ENCODE measurements at regions not wholly inside any gene's neighbourhood (a gene's known extent, or its start where the extent isn't known, plus 50 kb on each side); places are given as distances from the start of the nearest gene placed in this dataset.

DNA sequence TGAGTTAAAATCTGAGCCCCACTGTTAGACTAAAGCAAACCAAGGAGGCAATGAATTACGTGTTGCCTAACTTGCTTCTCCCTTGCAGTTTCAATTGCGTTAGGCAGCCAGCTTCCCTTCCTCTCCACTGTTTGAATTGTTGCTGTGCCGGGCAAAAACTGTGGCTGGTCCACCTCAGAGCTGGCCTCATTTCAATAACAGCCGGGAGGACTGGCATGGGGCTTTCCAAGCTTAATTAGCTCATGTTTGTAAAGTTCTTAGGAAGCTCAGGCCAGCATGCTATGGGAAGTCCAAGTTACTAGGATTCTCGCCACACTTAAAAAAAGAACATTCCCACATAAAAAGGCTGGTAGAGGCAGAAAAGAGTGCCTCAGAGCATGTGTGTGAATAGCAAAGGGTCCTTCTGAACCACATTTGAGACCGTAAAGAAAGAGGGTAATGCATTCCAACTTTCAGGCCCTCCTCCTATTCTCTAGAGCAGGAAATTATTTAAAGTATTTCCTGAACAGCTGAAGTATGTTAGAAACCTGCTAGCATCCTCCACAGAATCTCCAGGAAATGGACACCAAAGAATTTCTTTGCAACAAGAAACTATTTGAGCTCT, 79.0 kb upstream of the SMURF2 start:
- peaks cover 24% of the 10 kb centered on the region for H3K4me1 ChIP-seq (ENCODE audit: insufficient read depth, low read length)
- H3K9me3 ChIP-seq (ENCODE audit: low read length): no peaks in the 10 kb centered on the region
- POLR2A ChIA-PET: interaction anchor here (1.3 kb wide), 1 partner anchor 33 kb away, joined by 5 read pairs; no protein-coding TSS in a partner anchor
- ATAC-seq: no peak
- WGBS (ENCODE audit: low lambda C conversion rate): 19% methylated on average over 6 of the region's 6 CpGs
- H3K36me3 ChIP-seq (replicated peaks in 1 of 2; ENCODE audit: control insufficient read depth in 1 of 2, insufficient read depth in 2 of 2, low read length in 2 of 2): no peaks in the 10 kb centered on the region
- FAIRE-seq: no peak
- H3K27ac ChIP-seq (ENCODE audit: extremely low read length, insufficient read depth, low read length): no peak overlapping the region
- no peaks in the 10 kb centered on the region for H3K79me2 ChIP-seq (ENCODE audit: insufficient read depth, low read length)
- no TSS peak for BruUV-seq (replicated peaks)
- H4K20me1 ChIP-seq (ENCODE audit: insufficient read depth, low read length): no peaks in the 10 kb centered on the region
- no peak for DNase-seq (ENCODE audit: low spot score)
- no peak for TF ChIP-seq FUBP1 (CRISPR knock-in tag; IDR thresholded peaks at IDR 0.05; ENCODE audit: borderline replicate concordance)
- TF ChIP-seq ZNF558 (CRISPR knock-in tag; IDR thresholded peaks at IDR 0.05; ENCODE audit: borderline replicate concordance): no peak
- no peak for TF ChIP-seq CC2D1A (CRISPR knock-in tag; IDR thresholded peaks at IDR 0.05)
- TF ChIP-seq, protein P1, sequence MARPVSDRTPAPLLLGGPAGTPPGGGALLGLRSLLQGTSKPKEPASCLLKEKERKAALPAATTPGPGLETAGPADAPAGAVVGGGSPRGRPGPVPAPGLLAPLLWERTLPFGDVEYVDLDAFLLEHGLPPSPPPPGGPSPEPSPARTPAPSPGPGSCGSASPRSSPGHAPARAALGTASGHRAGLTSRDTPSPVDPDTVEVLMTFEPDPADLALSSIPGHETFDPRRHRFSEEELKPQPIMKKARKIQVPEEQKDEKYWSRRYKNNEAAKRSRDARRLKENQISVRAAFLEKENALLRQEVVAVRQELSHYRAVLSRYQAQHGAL (CRISPR knock-in tag; IDR thresholded peaks at IDR 0.05; ENCODE audit: not compliant biosample characterization): no peak
- TF ChIP-seq EZH2 (conservative IDR thresholded peaks at IDR 0.05; ENCODE audit: low read depth, low read length): no peak
- TF ChIP-seq KLF6 (CRISPR knock-in tag; IDR thresholded peaks at IDR 0.05): no peak
- TF ChIP-seq SP5 (CRISPR knock-in tag; IDR thresholded peaks at IDR 0.05; ENCODE audit: borderline replicate concordance, low read depth): no peak
- TF ChIP-seq, protein P2, sequence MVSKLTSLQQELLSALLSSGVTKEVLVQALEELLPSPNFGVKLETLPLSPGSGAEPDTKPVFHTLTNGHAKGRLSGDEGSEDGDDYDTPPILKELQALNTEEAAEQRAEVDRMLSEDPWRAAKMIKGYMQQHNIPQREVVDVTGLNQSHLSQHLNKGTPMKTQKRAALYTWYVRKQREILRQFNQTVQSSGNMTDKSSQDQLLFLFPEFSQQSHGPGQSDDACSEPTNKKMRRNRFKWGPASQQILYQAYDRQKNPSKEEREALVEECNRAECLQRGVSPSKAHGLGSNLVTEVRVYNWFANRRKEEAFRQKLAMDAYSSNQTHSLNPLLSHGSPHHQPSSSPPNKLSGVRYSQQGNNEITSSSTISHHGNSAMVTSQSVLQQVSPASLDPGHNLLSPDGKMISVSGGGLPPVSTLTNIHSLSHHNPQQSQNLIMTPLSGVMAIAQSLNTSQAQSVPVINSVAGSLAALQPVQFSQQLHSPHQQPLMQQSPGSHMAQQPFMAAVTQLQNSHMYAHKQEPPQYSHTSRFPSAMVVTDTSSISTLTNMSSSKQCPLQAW (CRISPR knock-in tag; IDR thresholded peaks at IDR 0.05): no peak
- no peak for TF ChIP-seq ETV5 (CRISPR knock-in tag; IDR thresholded peaks at IDR 0.05; ENCODE audit: borderline replicate concordance)
- no peak for TF ChIP-seq ZNF143 (CRISPR knock-in tag; IDR thresholded peaks at IDR 0.05)
- TF ChIP-seq FOXO1 (CRISPR knock-in tag; IDR thresholded peaks at IDR 0.05): no peak
- TF ChIP-seq, protein P3, sequence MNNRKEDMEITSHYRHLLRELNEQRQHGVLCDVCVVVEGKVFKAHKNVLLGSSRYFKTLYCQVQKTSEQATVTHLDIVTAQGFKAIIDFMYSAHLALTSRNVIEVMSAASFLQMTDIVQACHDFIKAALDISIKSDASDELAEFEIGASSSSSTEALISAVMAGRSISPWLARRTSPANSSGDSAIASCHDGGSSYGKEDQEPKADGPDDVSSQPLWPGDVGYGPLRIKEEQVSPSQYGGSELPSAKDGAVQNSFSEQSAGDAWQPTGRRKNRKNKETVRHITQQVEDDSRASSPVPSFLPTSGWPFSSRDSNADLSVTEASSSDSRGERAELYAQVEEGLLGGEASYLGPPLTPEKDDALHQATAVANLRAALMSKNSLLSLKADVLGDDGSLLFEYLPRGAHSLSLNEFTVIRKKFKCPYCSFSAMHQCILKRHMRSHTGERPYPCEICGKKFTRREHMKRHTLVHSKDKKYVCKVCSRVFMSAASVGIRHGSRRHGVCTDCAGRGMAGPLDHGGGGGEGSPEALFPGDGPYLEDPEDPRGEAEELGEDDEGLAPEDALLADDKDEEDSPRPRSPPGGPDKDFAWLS (CRISPR knock-in tag; IDR thresholded peaks at IDR 0.05; ENCODE audit: borderline replicate concordance): no peak
- no peak for TF ChIP-seq ZNF484 (CRISPR knock-in tag; IDR thresholded peaks at IDR 0.05; ENCODE audit: borderline replicate concordance, low read depth)
- TF ChIP-seq, protein P4, sequence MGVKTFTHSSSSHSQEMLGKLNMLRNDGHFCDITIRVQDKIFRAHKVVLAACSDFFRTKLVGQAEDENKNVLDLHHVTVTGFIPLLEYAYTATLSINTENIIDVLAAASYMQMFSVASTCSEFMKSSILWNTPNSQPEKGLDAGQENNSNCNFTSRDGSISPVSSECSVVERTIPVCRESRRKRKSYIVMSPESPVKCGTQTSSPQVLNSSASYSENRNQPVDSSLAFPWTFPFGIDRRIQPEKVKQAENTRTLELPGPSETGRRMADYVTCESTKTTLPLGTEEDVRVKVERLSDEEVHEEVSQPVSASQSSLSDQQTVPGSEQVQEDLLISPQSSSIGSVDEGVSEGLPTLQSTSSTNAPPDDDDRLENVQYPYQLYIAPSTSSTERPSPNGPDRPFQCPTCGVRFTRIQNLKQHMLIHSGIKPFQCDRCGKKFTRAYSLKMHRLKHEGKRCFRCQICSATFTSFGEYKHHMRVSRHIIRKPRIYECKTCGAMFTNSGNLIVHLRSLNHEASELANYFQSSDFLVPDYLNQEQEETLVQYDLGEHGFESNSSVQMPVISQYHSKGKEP (CRISPR knock-in tag; IDR thresholded peaks at IDR 0.05): no peak
- TF ChIP-seq JUN (CRISPR knock-in tag; IDR thresholded peaks at IDR 0.05): no peak
- TF ChIP-seq PHB2 (IDR thresholded peaks at IDR 0.05; ENCODE audit: partially characterized antibody): no peak
- CTCF ChIA-PET (ENCODE audit: low intra/inter-chr PET ratio, low total read pairs): no interaction called here
- H3K4me2 ChIP-seq (ENCODE audit: low read depth, low read length): peak overlapping the region; percentile 31
- in situ Hi-C loops (cut with HindIII; ENCODE audit: extremely low pct_ligation_motif_present, low pct_unique_long_range_greater_than_20kb): no loop called here
- H3K27me3 ChIP-seq (ENCODE audit: control insufficient read depth in 1 of 2, insufficient read depth in 2 of 2, low read length in 2 of 2): no peaks in the 10 kb centered on the region
- H2AFZ ChIP-seq (ENCODE audit: low read length): no peak overlapping the region
- H3K9ac ChIP-seq (ENCODE audit: insufficient read depth, low read depth, low read length): no peak overlapping the region
- intact Hi-C loops (cut with micrococcal nuclease; ENCODE audit: unreplicated experiment): no loop called here
- no peak overlapping the region for H3K4me3 ChIP-seq (replicated peaks in 1 of 3; ENCODE audit: insufficient read depth in 1 of 3, low read depth in 2 of 3, low read length in 3 of 3)

All from HepG2 (cell line).